Prostate gland (tissue), 2 donors: ENCODE measurements at regions not wholly inside any gene's neighbourhood (a gene's known extent, or its start where the extent isn't known, plus 50 kb on each side); places are given as distances from the start of the nearest gene placed in this dataset.

Experiments used
- DNase-seq: peaks from one replicate; pipeline ENCODE4 v3.0.0-alpha.2; 2019; ENCODE audit warnings: low spot score
- H3K27ac ChIP-seq, 2 donors: fragments of 200-600 bp; sonication (generic); 2 replicates each; pipeline ENCODE4 v1.5.1; 2017 to 2019
- H3K27me3 ChIP-seq: fragments of 200-600 bp; sonication (generic); replicated peaks from 2 replicates; pipeline ENCODE4 v1.5.1; 2019; ENCODE audit not compliant: insufficient read depth
- H3K36me3 ChIP-seq, 2 donors: fragments of 200-600 bp; sonication (generic); 1 replicate in 1 of 2; 2 replicates in 1 of 2; pipeline versions ENCODE4 v1.5.1 to v1.8.1; 2017 to 2019
- H3K4me1 ChIP-seq: fragments of 200-600 bp; sonication (generic); replicated peaks from 2 replicates; pipeline ENCODE4 v1.5.1; 2019
- H3K4me3 ChIP-seq, 2 donors: fragments of 200-600 bp; sonication (generic); 2 replicates each; pipeline ENCODE4 v1.5.1; 2017 to 2019
- H3K9me3 ChIP-seq: fragments of 200-600 bp; sonication (generic); 2 replicates; pipeline ENCODE4 v1.5.1; 2017
- CTCF ChIP-seq, 4 experiments: fragments of 200-600 bp in 2 of 4; fragments of 450-650 bp in 2 of 4; sonication (generic) in 2 of 4; IDR thresholded peaks; 1 replicate in 3 of 4; 2 replicates in 1 of 4; pipeline ENCODE4 v1.5.1; 2016 to 2019; ENCODE audit warnings: antibody characterized with exemption in 4 of 4, mild to moderate bottlenecking in 2 of 4, moderate library complexity in 2 of 4
- POLR2A ChIP-seq: fragments of 450-650 bp; IDR thresholded peaks from one replicate; pipeline ENCODE4 v1.6.1; 2016; ENCODE audit warnings: antibody characterized with exemption, mild to moderate bottlenecking
- POLR2AphosphoS5 ChIP-seq: sonication (generic); formaldehyde crosslinking; IDR thresholded peaks from one replicate; pipeline ENCODE4 v1.6.1; 2017; ENCODE audit warnings: antibody characterized with exemption
- WGBS: methylation state at CpG from one replicate; pipeline ENCODE4 v1.1.5; 2018; 5-methylcytosine and 5-hydroxymethylcytosine counted together
- intact Hi-C: fragments of 100-400 bp; cut with DNase I; formaldehyde crosslinking; loops from one replicate; pipeline ENCODE4 v1.14.2; 2022

- intact Hi-C loops = no loop called here
- 70% methylated on average over 2 of the region's 2 CpGs for WGBS
- H3K27ac ChIP-seq = no peak overlapping the region
- no peak for DNase-seq
- no peaks in the 10 kb centered on the region for H3K9me3 ChIP-seq
- peaks cover 8% of the 10 kb centered on the region for H3K4me1 ChIP-seq
- H3K27me3 ChIP-seq = no peaks in the 10 kb centered on the region
- H3K4me3 ChIP-seq = no peak overlapping the region
- TF ChIP-seq CTCF (IDR thresholded peaks at IDR 0.05) (no peak), POLR2A (no peak), POLR2AphosphoS5 (no peak)
- H3K36me3 ChIP-seq = no peaks in the 10 kb centered on the region
These were observed 81.4 kb downstream of the ZNF608 start for GRCh38 chr5:124665035-124665434.

GRCh38 chr5:124664287-124664686, 82.2 kb downstream of the ZNF608 start:
- H3K4me3 ChIP-seq = no peak overlapping the region
- H3K9me3 ChIP-seq = no peaks in the 10 kb centered on the region
- H3K36me3 ChIP-seq = no peaks in the 10 kb centered on the region
- TF ChIP-seq CTCF (IDR thresholded peaks at IDR 0.05) (no peak), POLR2A (no peak), POLR2AphosphoS5 (no peak)
- H3K27me3 ChIP-seq = no peaks in the 10 kb centered on the region
- intact Hi-C loops = no loop called here
- 44% methylated on average over 1 of the region's 1 CpG for WGBS
- peaks cover 8% of the 10 kb centered on the region for H3K4me1 ChIP-seq
- DNase-seq = no peak
- H3K27ac ChIP-seq = no peak overlapping the region

DNA sequence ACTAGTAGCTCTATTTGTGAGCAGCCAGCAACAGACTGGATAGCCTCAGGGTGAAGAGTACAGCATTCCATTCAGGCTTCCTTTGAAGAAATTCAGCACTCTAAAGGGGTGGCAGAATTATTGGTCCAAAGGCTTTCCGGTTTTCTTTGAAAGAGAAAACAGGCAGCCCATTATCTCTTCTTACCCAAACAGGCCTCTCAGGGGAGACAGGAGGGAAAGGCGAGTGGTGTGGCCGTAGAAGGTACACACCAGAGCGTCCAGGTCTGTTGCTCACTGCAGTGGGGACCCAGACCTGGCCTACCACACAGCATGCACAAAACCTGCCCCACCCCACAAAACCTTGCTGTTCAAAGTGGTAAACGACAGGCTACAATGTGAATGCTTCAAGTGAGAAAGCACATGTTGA, 83.3 kb downstream of the ZNF608 start:
- Histone ChIP-seq H3K4me1 (peaks cover 8% of the 10 kb centered on the region), H3K27me3 (no peaks in the 10 kb centered on the region), H3K4me3 (no peak overlapping the region), H3K36me3 (no peaks in the 10 kb centered on the region), H3K9me3 (no peaks in the 10 kb centered on the region), H3K27ac (no peak overlapping the region)
- WGBS = 71% methylated on average over 5 of the region's 5 CpGs
- DNase-seq = no peak
- intact Hi-C loops = no loop called here
- no peak for TF ChIP-seq CTCF (IDR thresholded peaks at IDR 0.05)
- no peak for TF ChIP-seq POLR2A
- TF ChIP-seq POLR2AphosphoS5 = no peak

GRCh38 chr5:124662181-124662781, 84.2 kb downstream of the ZNF608 start:
- Histone ChIP-seq H3K4me1 (peaks cover 7% of the 10 kb centered on the region), H3K27me3 (no peaks in the 10 kb centered on the region), H3K27ac (peak overlapping the region; percentile 30 to 31), H3K36me3 (no peaks in the 10 kb centered on the region), H3K4me3 (no peak overlapping the region), H3K9me3 (no peaks in the 10 kb centered on the region)
- intact Hi-C loops = no loop called here
- 34% methylated on average over 9 of the region's 9 CpGs for WGBS
- DNase-seq = no peak
- no peak for TF ChIP-seq POLR2A
- TF ChIP-seq POLR2AphosphoS5 = no peak
- TF ChIP-seq CTCF (IDR thresholded peaks at IDR 0.05) = no peak
